GM12892 (cell line): ENCODE measurements at regions not wholly inside any gene's neighbourhood (a gene's known extent, or its start where the extent isn't known, plus 50 kb on each side); places are given as distances from the start of the nearest gene placed in this dataset.

Experiments used
- POLR2A ChIP-seq: IDR thresholded peaks from 2 replicates; pipeline ENCODE4 v1.6.1; 2011; ENCODE audit warnings: low read depth, low read length, control low read depth
- POLR2AphosphoS5 ChIP-seq: IDR thresholded peaks from 2 replicates; pipeline ENCODE4 v1.6.1; 2011; ENCODE audit warnings: low read depth, low read length, control low read depth
- TAF1 ChIP-seq: IDR thresholded peaks from 2 replicates; pipeline ENCODE4 v1.6.1; 2011; ENCODE audit warnings: low read depth, mild to moderate bottlenecking, control low read depth, low read length, borderline replicate concordance

DNA sequence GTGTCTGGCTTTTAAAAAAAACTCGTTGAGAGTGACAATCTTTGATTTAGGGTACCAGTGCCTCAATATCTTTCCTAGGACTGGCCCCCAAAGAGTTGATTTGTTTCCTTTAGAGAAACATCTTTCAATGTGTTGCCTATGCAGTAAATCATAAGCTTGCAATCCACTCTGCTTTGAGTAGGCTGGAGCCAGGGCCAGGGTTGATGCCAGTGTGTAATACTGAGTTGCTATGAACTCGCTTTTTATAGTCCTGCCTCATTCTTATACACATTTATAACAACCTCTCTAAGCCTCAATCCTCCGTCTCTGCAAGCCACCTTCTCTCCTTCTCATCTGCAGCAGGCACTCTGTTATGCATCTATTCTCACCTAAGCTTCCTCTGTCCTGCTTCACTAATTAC is 674.9 kb upstream of the POM121L12 start:
- TF ChIP-seq POLR2A (no peak), POLR2AphosphoS5 (no peak), TAF1 (no peak)
